ENCODE measurements at regions not wholly inside any gene's neighbourhood (a gene's known extent, or its start where the extent isn't known, plus 50 kb on each side); places are given as distances from the start of the nearest gene placed in this dataset.
"Not testable (repeated sequence)": the region's sequence is repeated elsewhere in the genome, so short reads cannot be mapped to it uniquely, and the experiment has no call there.

- no peaks in the 10 kb centered on the region for H3K27me3 Mint-ChIP-seq
Observed at GRCh38 chr5:17929171-17929570, 294.9 kb downstream of the TAF11L14 start.

GRCh38 chr5:17930346-17930745 lies 296.1 kb downstream of the TAF11L14 start:
- ChIA-PET CTCF (no interaction called here), POLR2A (no interaction called here)
- DNase-seq: no peak
- Mint-ChIP-seq H3K9me3 (peaks cover 16% of the 10 kb centered on the region), H3K27ac (no peak overlapping the region), H3K36me3 (ENCODE audit: low read depth) (no peaks in the 10 kb centered on the region), H3K4me3 (no peak overlapping the region), H3K27me3 (no peaks in the 10 kb centered on the region), H3K4me1 (no peaks in the 10 kb centered on the region)

More at GRCh38 chr5:17929171-17929570, 294.9 kb downstream of the TAF11L14 start:
- H3K4me3 Mint-ChIP-seq: no peak overlapping the region
- peaks cover 13% of the 10 kb centered on the region for H3K9me3 Mint-ChIP-seq
- H3K36me3 Mint-ChIP-seq (ENCODE audit: low read depth): no peaks in the 10 kb centered on the region
- DNase-seq: no peak
- H3K27ac Mint-ChIP-seq: no peak overlapping the region
- H3K4me1 Mint-ChIP-seq: no peaks in the 10 kb centered on the region
- CTCF ChIA-PET: no interaction called here
- POLR2A ChIA-PET: no interaction called here

- no peaks in the 10 kb centered on the region for H3K4me1 Mint-ChIP-seq
- H3K36me3 Mint-ChIP-seq (ENCODE audit: low read depth): no peaks in the 10 kb centered on the region
- H3K27ac Mint-ChIP-seq: no peak overlapping the region
- CTCF ChIA-PET: interaction anchor here (1.4 kb wide), 1 partner anchor 20 kb away, joined by 3 read pairs; no protein-coding TSS in a partner anchor
- no peak overlapping the region for H3K4me3 Mint-ChIP-seq
- peaks cover 16% of the 10 kb centered on the region for H3K9me3 Mint-ChIP-seq
- POLR2A ChIA-PET: no interaction called here
- DNase-seq: no peak
- H3K27me3 Mint-ChIP-seq: no peaks in the 10 kb centered on the region
Observed at GRCh38 chr5:17944046-17944445, 309.8 kb downstream of the TAF11L14 start.

- POLR2A ChIA-PET: no interaction called here
- Mint-ChIP-seq H3K4me1 (no peaks in the 10 kb centered on the region), H3K9me3 (peaks cover 12% of the 10 kb centered on the region), H3K36me3 (ENCODE audit: low read depth) (no peaks in the 10 kb centered on the region), H3K27me3 (no peaks in the 10 kb centered on the region), H3K4me3 (no peak overlapping the region), H3K27ac (no peak overlapping the region)
- no peak for DNase-seq
- CTCF ChIA-PET: no interaction called here
Observed at GRCh38 chr5:17947029-17947428, 312.8 kb downstream of the TAF11L14 start.

GRCh38 chr5:17951392-17952169 lies 317.3 kb downstream of the TAF11L14 start:
- H3K27ac Mint-ChIP-seq: no peak overlapping the region
- H3K9me3 Mint-ChIP-seq: peaks cover 15% of the 10 kb centered on the region
- ChIA-PET CTCF (no interaction called here), POLR2A (no interaction called here)
- H3K27me3 Mint-ChIP-seq: no peaks in the 10 kb centered on the region
- no peak for DNase-seq
- no peak overlapping the region for H3K4me3 Mint-ChIP-seq
- no peaks in the 10 kb centered on the region for H3K4me1 Mint-ChIP-seq
- no peaks in the 10 kb centered on the region for H3K36me3 Mint-ChIP-seq (ENCODE audit: low read depth)

- no peak for DNase-seq
- no peak overlapping the region for H3K27ac Mint-ChIP-seq
- CTCF ChIA-PET: no interaction called here
- no peaks in the 10 kb centered on the region for H3K4me1 Mint-ChIP-seq
- no peaks in the 10 kb centered on the region for H3K27me3 Mint-ChIP-seq
- no peak overlapping the region for H3K4me3 Mint-ChIP-seq
- H3K9me3 Mint-ChIP-seq: peaks cover 15% of the 10 kb centered on the region
- H3K36me3 Mint-ChIP-seq (ENCODE audit: low read depth): no peaks in the 10 kb centered on the region
- POLR2A ChIA-PET: no interaction called here
Observed at GRCh38 chr5:17952231-17952630, 318.0 kb downstream of the TAF11L14 start.

GRCh38 chr5:17964067-17964466 lies 329.8 kb downstream of the TAF11L14 start:
- peaks cover 8% of the 10 kb centered on the region for H3K9me3 Mint-ChIP-seq
- no peak overlapping the region for H3K4me3 Mint-ChIP-seq
- CTCF ChIA-PET: interaction anchor here (0.7 kb wide), 1 partner anchor 19 kb away, joined by 3 read pairs; no protein-coding TSS in a partner anchor
- POLR2A ChIA-PET: no interaction called here
- DNase-seq: no peak
- H3K27me3 Mint-ChIP-seq: no peaks in the 10 kb centered on the region
- no peaks in the 10 kb centered on the region for H3K36me3 Mint-ChIP-seq (ENCODE audit: low read depth)
- H3K4me1 Mint-ChIP-seq: no peaks in the 10 kb centered on the region
- no peak overlapping the region for H3K27ac Mint-ChIP-seq

GRCh38 chr5:17966640-17967402 lies 332.6 kb downstream of the TAF11L14 start:
- POLR2A ChIA-PET: no interaction called here
- CTCF ChIA-PET: no interaction called here
- H3K4me3 Mint-ChIP-seq: no peak overlapping the region

GRCh38 chr5:17976404-17976803 lies 342.1 kb downstream of the TAF11L14 start:
- peaks cover 2% of the 10 kb centered on the region for H3K9me3 Mint-ChIP-seq
- H3K27ac Mint-ChIP-seq: no peak overlapping the region
- POLR2A ChIA-PET: no interaction called here
- H3K36me3 Mint-ChIP-seq (ENCODE audit: low read depth): no peaks in the 10 kb centered on the region
- H3K4me3 Mint-ChIP-seq: no peak overlapping the region
- H3K4me1 Mint-ChIP-seq: no peaks in the 10 kb centered on the region
- CTCF ChIA-PET: no interaction called here
- no peaks in the 10 kb centered on the region for H3K27me3 Mint-ChIP-seq
- DNase-seq: no peak

More at GRCh38 chr5:17966640-17967402, 332.6 kb downstream of the TAF11L14 start:
- no peak for DNase-seq
- Mint-ChIP-seq H3K27ac (no peak overlapping the region), H3K4me1 (no peaks in the 10 kb centered on the region), H3K9me3 (peaks cover 11% of the 10 kb centered on the region), H3K36me3 (ENCODE audit: low read depth) (no peaks in the 10 kb centered on the region), H3K27me3 (no peaks in the 10 kb centered on the region)

- ChIA-PET POLR2A (no interaction called here), CTCF (no interaction called here)
- no peak overlapping the region for H3K27ac Mint-ChIP-seq
- no peak for DNase-seq
- H3K4me3 Mint-ChIP-seq: no peak overlapping the region
- peaks cover 2% of the 10 kb centered on the region for H3K9me3 Mint-ChIP-seq
- H3K36me3 Mint-ChIP-seq (ENCODE audit: low read depth): no peaks in the 10 kb centered on the region
- no peaks in the 10 kb centered on the region for H3K4me1 Mint-ChIP-seq
- H3K27me3 Mint-ChIP-seq: no peaks in the 10 kb centered on the region
Observed at GRCh38 chr5:17978954-17979353, 344.7 kb downstream of the TAF11L14 start.

- H3K9me3 Mint-ChIP-seq; H3K36me3 Mint-ChIP-seq (ENCODE audit: low read depth); H3K27me3 Mint-ChIP-seq; DNase-seq; CTCF ChIA-PET; POLR2A ChIA-PET; H3K4me1 Mint-ChIP-seq; H3K4me3 Mint-ChIP-seq; H3K27ac Mint-ChIP-seq: not testable (repeated sequence)
Observed at GRCh38 chr5:17982626-17983025, 348.4 kb downstream of the TAF11L14 start.

- H3K27me3 Mint-ChIP-seq: no peaks in the 10 kb centered on the region
- no peak overlapping the region for H3K27ac Mint-ChIP-seq
- H3K36me3 Mint-ChIP-seq (ENCODE audit: low read depth): no peaks in the 10 kb centered on the region
- ChIA-PET POLR2A (no interaction called here), CTCF (no interaction called here)
- H3K4me1 Mint-ChIP-seq: no peaks in the 10 kb centered on the region
- no peak for DNase-seq
- peaks cover 3% of the 10 kb centered on the region for H3K9me3 Mint-ChIP-seq
- no peak overlapping the region for H3K4me3 Mint-ChIP-seq
Observed at GRCh38 chr5:17989036-17989435, 354.8 kb downstream of the TAF11L14 start.

GRCh38 chr5:17989567-17990563 lies 355.6 kb downstream of the TAF11L14 start:
- ChIA-PET POLR2A (no interaction called here), CTCF (no interaction called here)
- Mint-ChIP-seq H3K4me1 (no peaks in the 10 kb centered on the region), H3K4me3 (no peak overlapping the region), H3K9me3 (peaks cover 3% of the 10 kb centered on the region), H3K27me3 (no peaks in the 10 kb centered on the region), H3K27ac (no peak overlapping the region), H3K36me3 (ENCODE audit: low read depth) (no peaks in the 10 kb centered on the region)
- DNase-seq: no peak
